ENCODE measurements at regions not wholly inside any gene's neighbourhood (a gene's known extent, or its start where the extent isn't known, plus 50 kb on each side); places are given as distances from the start of the nearest gene placed in this dataset.

DNA sequence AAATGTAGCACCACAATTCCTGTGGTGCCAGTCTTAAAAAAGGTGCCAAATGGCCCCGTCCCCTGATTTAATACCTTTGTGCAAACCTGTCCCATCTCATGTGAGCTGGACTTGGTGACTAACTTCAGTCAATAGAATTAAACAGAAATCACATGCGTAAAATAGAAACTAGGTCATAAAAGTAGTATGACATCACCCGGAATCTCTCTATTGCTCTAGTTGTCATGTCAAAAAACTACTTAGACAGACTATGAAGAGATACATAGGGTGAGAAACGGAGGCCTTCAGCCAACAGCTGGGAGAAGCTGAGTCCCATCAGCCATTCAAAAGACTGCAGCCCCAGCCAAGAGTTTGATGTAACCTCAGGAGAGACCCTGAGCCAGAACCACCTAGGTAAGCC is 293.5 kb upstream of the HS3ST1 start:
- TF ChIP-seq, protein P1, sequence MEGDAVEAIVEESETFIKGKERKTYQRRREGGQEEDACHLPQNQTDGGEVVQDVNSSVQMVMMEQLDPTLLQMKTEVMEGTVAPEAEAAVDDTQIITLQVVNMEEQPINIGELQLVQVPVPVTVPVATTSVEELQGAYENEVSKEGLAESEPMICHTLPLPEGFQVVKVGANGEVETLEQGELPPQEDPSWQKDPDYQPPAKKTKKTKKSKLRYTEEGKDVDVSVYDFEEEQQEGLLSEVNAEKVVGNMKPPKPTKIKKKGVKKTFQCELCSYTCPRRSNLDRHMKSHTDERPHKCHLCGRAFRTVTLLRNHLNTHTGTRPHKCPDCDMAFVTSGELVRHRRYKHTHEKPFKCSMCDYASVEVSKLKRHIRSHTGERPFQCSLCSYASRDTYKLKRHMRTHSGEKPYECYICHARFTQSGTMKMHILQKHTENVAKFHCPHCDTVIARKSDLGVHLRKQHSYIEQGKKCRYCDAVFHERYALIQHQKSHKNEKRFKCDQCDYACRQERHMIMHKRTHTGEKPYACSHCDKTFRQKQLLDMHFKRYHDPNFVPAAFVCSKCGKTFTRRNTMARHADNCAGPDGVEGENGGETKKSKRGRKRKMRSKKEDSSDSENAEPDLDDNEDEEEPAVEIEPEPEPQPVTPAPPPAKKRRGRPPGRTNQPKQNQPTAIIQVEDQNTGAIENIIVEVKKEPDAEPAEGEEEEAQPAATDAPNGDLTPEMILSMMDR (IDR thresholded peaks at IDR 0.05), result no peak
- TF ChIP-seq JUND (IDR thresholded peaks at IDR 0.05) (no peak), USF2 (IDR thresholded peaks at IDR 0.05; ENCODE audit: borderline replicate concordance, low read depth, low read length) (no peak)
